GM21381 (cell line): ENCODE measurements at regions not wholly inside any gene's neighbourhood (a gene's known extent, or its start where the extent isn't known, plus 50 kb on each side); places are given as distances from the start of the nearest gene placed in this dataset.
"Not testable (repeated sequence)": the region's sequence is repeated elsewhere in the genome, so short reads cannot be mapped to it uniquely, and the experiment has no call there.

Experiments used
- ATAC-seq: cut with Tn5 transposase; IDR thresholded peaks from one replicate; pipeline ENCODE4 v1.9.1; 2021; ENCODE audit warnings: mild to moderate bottlenecking, moderate library complexity; ENCODE audit not compliant: unreplicated experiment

DNA sequence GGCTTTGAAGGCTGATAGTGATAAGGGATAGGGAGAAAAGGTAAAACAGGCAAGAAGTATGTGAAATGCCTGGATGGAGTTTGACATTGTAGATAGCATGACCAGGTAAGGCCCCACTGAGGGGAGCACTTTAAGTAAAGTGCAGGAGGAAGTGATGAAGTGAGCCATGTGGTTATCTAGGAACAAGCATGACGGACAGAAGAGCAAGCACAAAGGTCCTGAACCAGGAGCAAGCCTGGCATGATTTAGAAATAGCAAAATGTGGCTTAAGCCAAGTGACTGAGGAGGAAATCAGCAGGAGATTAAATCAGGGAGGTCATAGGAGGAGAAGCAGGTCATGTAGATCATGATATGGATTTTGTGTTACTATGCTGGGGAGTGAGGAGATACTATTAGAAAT, 129.2 kb downstream of the GLUL start:
- no peak for ATAC-seq

- no peak for ATAC-seq
These were observed 129.9 kb downstream of the GLUL start for GRCh38 chr1:182261655-182262054.

- ATAC-seq = no peak
These were observed 131.1 kb downstream of the GLUL start for GRCh38 chr1:182260516-182260915.

DNA sequence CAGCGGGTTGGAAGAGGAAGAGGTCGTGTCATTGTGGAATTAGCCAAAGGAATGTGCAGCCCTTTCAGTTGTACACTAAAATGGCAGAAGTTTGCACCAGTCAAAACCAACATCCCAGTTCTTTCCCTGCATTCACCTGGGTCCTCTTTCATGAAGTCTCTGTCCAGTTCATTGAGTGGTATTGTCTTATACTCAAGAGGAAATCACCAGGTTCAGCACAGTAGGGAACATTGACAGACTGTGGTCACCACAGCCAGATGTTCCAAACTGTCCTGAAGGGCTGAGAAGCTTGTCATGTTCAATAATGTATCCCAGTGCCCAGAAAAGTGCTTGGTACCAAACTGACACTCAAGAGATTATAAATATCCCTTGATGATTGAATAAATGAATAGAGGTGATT, 131.6 kb downstream of the GLUL start:
- ATAC-seq = no peak

DNA sequence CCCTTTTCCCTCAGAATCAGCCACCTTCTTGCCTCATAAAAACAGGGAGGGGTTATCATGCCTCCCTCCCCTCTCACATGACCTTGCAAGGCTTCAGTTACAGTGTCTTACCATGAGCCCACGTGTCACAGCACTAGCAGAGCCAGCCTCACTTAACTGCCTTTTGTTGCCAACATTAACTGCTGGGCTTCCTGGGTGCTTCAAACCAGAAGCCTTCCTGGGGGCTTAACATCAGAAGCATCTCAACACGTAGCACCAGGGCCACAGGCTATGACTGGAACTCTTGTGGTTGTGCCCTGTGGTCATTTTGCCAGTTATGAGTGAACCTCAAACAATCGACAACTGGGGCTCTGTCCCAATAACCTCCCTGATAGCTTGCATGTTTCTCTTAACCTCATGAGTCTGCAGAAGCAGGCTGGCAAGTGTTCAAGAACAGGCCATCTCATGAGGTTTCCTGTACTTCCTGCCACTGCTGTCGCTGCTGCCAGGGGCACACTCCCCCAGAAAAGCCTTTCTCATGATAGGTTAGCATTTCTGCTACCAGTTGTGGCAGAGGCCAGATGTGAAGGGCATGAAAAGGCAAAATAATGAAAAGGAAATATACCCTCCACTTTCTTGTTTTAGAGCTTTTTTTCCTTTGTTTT, 132.2 kb downstream of the GLUL start:
- ATAC-seq = peak; percentile 82

DNA sequence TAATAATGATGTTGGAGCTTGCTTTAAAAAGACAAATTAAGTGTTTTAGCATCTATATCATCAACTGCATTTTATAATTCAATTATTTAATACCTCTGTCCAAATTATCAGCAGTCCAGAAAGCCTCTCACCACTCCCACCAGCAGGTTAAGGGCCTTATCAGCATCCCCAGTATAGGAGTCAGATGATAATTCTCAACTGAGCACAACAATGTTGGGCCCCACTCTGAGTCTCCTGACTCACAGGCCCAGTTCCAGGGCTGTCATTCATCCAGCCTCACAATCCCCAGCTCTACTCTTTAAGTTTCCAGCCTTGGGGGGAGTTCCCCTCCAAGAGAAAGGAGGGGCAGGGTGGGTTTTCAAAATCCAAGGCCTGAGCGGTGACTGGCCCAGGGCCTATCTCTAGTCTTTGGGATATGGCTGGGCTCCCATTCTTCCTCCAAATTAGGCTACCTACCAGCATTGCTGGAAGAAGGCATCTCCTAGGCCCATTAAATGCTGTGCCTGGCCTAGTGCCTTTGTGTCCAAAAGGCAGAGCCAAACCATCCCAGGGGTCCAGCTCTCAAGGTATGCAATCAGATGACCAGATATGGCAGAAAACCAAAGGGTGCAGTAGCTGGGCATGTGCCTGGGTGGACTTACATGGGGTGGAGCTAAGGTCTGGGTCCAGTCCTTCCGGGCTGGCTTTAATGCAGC, 134.1 kb downstream of the GLUL start:
- ATAC-seq = no peak

DNA sequence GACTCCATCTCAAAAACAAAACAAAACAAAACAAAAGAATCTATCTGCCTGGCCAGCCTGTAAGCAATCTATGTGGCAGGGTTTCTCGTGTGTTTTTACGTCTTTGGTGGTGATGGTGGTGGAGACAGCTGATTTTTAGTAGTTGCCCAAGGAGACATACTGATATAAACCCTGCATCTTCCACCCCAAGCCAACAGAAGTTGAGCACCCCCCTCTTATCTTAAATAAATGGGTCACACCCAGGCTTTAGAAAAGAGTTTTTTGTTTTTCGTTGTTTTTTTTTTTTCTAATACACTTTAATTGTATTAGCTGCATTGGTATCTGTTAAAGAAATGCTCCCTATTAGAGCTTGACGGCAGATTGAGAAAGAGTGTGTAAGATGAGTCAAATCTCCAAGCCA, 134.7 kb downstream of the GLUL start:
- no peak for ATAC-seq

- no peak for ATAC-seq
These were observed 136.1 kb downstream of the GLUL start for GRCh38 chr1:182255494-182255893.

GRCh38 chr1:182253319-182253860, 138.2 kb downstream of the GLUL start:
- ATAC-seq = no peak

DNA sequence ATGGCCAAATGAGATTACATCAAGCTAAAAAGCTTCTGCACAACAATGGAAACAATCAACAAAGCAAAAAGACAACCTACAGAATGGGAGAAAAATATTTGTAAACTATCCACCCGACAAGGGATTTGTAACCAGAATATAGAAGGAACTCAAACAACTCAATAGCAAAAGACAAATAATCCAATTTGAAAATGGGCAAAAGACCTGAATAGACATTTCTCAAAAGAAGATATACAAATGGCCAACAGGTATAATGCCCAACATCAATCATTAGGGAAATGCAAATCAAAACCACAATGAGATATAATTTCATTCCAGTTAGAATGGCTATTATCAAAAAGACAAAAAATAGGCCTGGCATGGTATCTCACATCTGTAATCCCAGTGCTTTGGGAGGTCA, 140.0 kb downstream of the GLUL start:
- no peak for ATAC-seq

GRCh38 chr1:182249201-182249676, 142.4 kb downstream of the GLUL start:
- ATAC-seq = peak; percentile 84

GRCh38 chr1:182248721-182249120, 142.9 kb downstream of the GLUL start:
- ATAC-seq = peak; percentile 23

DNA sequence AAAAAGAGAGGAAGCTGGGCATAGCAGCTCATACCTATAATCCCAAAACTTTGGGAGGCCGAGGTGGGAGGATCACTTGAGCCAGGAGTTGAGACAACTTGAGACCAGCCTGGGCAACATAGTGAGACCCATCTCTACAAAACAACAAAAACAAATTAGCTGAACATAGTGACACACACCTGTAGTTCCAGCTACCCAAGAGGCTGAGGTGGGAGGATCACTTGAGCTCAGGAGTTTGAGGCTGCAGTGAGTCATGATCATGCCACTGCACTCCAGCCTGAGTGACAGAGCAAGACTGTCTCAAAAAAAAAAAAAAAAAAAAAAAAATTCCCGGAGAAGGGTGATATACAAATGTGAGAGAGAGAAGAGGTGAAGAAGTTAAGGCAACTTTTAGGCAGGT, 143.8 kb downstream of the GLUL start:
- not testable (repeated sequence) for ATAC-seq

- ATAC-seq = no peak
These were observed 144.8 kb downstream of the GLUL start for GRCh38 chr1:182246783-182247182.

DNA sequence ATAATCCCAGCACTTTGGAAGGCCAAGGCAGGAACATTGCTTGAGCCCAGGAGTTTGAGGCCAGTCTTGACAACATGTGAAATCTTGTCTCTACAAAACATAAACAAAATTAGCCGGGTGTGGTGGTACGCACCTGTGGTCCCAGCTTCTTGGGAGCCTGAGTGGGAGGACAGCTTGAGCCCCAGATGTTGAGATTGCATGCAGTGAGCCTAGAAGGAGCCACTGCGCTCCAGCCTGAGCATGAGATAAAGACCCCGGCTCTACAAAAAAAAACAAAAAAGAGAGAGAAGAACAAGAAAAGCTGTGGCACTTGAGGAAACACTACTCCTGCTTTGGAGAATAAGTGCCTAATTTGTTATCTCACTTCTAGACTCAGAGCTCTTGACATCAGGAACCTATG, 146.6 kb downstream of the GLUL start:
- no peak for ATAC-seq

GRCh38 chr1:182244451-182244850, 147.1 kb downstream of the GLUL start:
- ATAC-seq = no peak

GRCh38 chr1:182242641-182243040, 148.9 kb downstream of the GLUL start:
- no peak for ATAC-seq

- no peak for ATAC-seq
These were observed 151.5 kb downstream of the GLUL start for GRCh38 chr1:182240085-182240484.

GRCh38 chr1:182238421-182238820, 153.2 kb downstream of the GLUL start:
- no peak for ATAC-seq

GRCh38 chr1:182237329-182237728, 154.3 kb downstream of the GLUL start:
- ATAC-seq = no peak

GRCh38 chr1:182236651-182237077, 154.9 kb downstream of the GLUL start:
- ATAC-seq = no peak

GRCh38 chr1:182235952-182236650, 155.5 kb downstream of the GLUL start:
- no peak for ATAC-seq
